A673 (cell line): ENCODE measurements at regions not wholly inside any gene's neighbourhood (a gene's known extent, or its start where the extent isn't known, plus 50 kb on each side); places are given as distances from the start of the nearest gene placed in this dataset.

Experiments
- EZH2 ChIP-seq: fragments of 200-600 bp; sonication (generic); IDR thresholded peaks from 2 replicates; pipeline ENCODE4 v1.6.1; 2017; ENCODE audit warnings: borderline replicate concordance, low read depth, mild to moderate bottlenecking, mixed read lengths, antibody characterized with exemption, low read length; ENCODE audit not compliant: poor library complexity, severe bottlenecking
- TF ChIP-seq, protein P1 (sequence below): fragments of 300-800, 200-600 bp; sonication (generic); conservative IDR thresholded peaks from 2 replicates; pipeline ENCODE4 v1.5.1; 2017; ENCODE audit warnings: low read depth, mild to moderate bottlenecking, antibody characterized with exemption, low read length, moderate library complexity, mixed read lengths

- TF ChIP-seq, protein P1, sequence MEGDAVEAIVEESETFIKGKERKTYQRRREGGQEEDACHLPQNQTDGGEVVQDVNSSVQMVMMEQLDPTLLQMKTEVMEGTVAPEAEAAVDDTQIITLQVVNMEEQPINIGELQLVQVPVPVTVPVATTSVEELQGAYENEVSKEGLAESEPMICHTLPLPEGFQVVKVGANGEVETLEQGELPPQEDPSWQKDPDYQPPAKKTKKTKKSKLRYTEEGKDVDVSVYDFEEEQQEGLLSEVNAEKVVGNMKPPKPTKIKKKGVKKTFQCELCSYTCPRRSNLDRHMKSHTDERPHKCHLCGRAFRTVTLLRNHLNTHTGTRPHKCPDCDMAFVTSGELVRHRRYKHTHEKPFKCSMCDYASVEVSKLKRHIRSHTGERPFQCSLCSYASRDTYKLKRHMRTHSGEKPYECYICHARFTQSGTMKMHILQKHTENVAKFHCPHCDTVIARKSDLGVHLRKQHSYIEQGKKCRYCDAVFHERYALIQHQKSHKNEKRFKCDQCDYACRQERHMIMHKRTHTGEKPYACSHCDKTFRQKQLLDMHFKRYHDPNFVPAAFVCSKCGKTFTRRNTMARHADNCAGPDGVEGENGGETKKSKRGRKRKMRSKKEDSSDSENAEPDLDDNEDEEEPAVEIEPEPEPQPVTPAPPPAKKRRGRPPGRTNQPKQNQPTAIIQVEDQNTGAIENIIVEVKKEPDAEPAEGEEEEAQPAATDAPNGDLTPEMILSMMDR, result 0 out of 2 replicates have a peak, but pooled peaks have one; percentile 15
- TF ChIP-seq EZH2, result no peak
These were observed 405.4 kb upstream of the CPEB2 start for GRCh38 chr4:14596904-14597303.
